ENCODE measurements at regions not wholly inside any gene's neighbourhood (a gene's known extent, or its start where the extent isn't known, plus 50 kb on each side); places are given as distances from the start of the nearest gene placed in this dataset.

GRCh38 chr6:118719351-118720124 is 68.1 kb upstream of the CEP85L start:
- TF ChIP-seq CTCF (IDR thresholded peaks at IDR 0.05) (no peak), POLR2A (IDR thresholded peaks at IDR 0.05) (no peak)

Data from uterus (tissue), 2 donors.